ENCODE measurements at regions not wholly inside any gene's neighbourhood (a gene's known extent, or its start where the extent isn't known, plus 50 kb on each side); places are given as distances from the start of the nearest gene placed in this dataset.
A peak's percentile ranks its signal among the peaks of the same experiment; 100 is the strongest.

DNA sequence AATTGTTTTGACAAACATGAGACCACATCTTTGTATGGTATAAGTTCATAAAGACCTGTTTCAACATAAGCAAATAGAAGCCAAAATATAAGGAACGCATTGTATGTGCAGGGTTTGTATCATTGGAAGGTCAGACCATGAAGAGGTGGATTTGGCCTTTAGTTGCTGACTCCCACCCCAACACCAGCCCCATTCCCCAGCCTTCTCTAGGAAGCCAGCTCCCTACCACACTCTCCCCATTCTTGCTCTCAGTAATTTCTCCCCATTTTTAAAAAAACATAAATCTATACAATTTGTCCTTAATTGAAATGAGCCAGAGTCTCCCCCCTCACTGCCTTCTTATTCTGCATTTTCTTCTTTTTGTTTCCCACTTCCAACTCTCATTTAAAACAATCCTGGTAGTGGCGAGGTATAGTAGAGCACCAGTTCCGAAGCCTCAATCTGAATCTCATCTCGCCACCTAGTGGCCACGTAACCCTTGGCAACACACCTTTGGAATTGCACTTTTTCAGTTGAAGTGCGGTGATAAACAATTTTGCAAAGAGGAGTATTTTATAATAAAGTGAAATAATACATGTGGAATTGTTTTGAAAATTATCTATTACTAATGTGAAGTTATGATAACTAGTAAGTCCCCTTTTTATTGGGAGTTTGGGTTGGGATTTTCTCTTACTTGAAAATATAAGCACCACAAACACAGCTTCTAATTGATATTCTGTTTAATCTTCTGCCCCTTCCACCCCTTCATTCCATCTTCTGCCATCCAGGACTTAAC lies 126.6 kb downstream of the ASB9 start:
- Histone ChIP-seq H3K27me3 (no peaks in the 10 kb centered on the region), H3K27ac (peak overlapping the region in 1 of 5 donors; percentile 35), H3K9me3 (no peaks in the 10 kb centered on the region), H3K4me3 (no peak overlapping the region), H3K36me3 (no peaks in the 10 kb centered on the region), H3K4me1 (no peaks in the 10 kb centered on the region)
- DNase-seq = peak; percentile 69 to 80
- intact Hi-C loops (cut with DNase I; ENCODE audit: low total_unique reads) = no loop called here
- 13 to 18% (median 15%) methylated on average over 6 of the region's 6 CpGs for WGBS, 5 donors
- TF ChIP-seq EP300 (IDR thresholded peaks at IDR 0.05) (no peak), POLR2AphosphoS5 (IDR thresholded peaks at IDR 0.05) (no peak), POLR2A (IDR thresholded peaks at IDR 0.05) (no peak)
- TF ChIP-seq, protein P1, sequence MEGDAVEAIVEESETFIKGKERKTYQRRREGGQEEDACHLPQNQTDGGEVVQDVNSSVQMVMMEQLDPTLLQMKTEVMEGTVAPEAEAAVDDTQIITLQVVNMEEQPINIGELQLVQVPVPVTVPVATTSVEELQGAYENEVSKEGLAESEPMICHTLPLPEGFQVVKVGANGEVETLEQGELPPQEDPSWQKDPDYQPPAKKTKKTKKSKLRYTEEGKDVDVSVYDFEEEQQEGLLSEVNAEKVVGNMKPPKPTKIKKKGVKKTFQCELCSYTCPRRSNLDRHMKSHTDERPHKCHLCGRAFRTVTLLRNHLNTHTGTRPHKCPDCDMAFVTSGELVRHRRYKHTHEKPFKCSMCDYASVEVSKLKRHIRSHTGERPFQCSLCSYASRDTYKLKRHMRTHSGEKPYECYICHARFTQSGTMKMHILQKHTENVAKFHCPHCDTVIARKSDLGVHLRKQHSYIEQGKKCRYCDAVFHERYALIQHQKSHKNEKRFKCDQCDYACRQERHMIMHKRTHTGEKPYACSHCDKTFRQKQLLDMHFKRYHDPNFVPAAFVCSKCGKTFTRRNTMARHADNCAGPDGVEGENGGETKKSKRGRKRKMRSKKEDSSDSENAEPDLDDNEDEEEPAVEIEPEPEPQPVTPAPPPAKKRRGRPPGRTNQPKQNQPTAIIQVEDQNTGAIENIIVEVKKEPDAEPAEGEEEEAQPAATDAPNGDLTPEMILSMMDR (IDR thresholded peaks at IDR 0.05) = peak in 5 of 7 experiments; percentile 35 to 72 (median 54)

DNA sequence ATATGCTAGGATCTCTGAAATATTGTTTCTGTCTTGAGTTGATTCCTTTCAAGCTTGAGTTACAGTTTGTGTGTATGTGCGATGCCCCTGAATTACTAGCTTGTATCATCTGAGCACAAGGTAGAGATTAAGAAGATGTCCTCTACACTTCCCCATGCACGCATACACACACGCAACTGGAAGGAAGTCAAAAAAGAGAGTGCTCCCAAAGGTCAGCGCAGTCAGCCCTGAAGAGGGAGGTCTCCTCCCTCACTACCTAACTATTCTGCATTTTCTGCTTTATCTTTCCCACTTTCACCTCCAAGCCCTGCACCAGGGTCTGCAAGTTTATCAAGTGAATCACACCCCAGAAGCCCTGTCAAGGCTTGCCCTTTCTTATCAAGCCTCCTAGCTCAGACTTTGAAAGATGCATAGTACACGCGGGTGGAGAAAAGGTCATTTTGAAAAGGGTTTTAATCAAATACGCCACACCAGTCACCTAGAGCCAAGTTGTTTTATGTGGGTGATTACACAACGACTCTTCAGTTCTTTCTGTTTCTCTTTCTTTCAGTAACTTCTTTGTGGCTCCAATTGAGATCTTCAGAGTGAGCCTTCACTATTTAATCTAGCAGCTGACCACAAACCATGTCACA lies 127.7 kb downstream of the ASB9 start:
- Histone ChIP-seq H3K27me3 (no peaks in the 10 kb centered on the region), H3K36me3 (no peaks in the 10 kb centered on the region), H3K4me3 (no peak overlapping the region), H3K9me3 (no peaks in the 10 kb centered on the region), H3K27ac (peak overlapping the region in 1 of 5 donors; percentile 35), H3K4me1 (no peaks in the 10 kb centered on the region)
- WGBS, 5 donors = 32 to 60% (median 46%) methylated on average over 7 to 8 of the region's 8 CpGs
- TF ChIP-seq, protein P1 (IDR thresholded peaks at IDR 0.05) = no peak
- TF ChIP-seq POLR2A (IDR thresholded peaks at IDR 0.05) (no peak), EP300 (IDR thresholded peaks at IDR 0.05) (no peak), POLR2AphosphoS5 (IDR thresholded peaks at IDR 0.05) (no peak)
- intact Hi-C loops (cut with DNase I; ENCODE audit: low total_unique reads) = no loop called here
- peak in 1 of 2 donors; percentile 40 for DNase-seq

DNA sequence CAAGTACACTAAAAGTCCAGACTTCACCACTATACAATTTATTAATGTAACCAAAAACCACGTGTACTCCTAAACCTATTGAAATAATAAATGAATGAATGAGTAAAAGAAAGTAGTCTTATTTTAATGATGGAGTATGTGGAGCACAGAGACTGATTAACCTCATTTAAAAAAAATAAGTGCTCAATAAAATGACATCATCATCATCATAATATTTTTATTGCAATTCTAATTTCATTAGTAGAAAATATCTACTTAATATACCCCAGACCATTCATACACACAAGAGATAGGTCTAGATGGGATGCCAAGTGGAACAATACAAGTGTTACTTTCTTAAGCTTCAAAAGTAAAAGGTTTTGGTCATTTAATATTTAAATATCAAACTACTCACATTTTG lies 133.1 kb downstream of the ASB9 start:
- H3K9me3 ChIP-seq = no peaks in the 10 kb centered on the region
- no peaks in the 10 kb centered on the region for H3K27me3 ChIP-seq
- H3K4me3 ChIP-seq = no peak overlapping the region
- H3K36me3 ChIP-seq = no peaks in the 10 kb centered on the region
- no peak overlapping the region for H3K27ac ChIP-seq
- no peak for TF ChIP-seq POLR2AphosphoS5 (IDR thresholded peaks at IDR 0.05)
- TF ChIP-seq POLR2A (IDR thresholded peaks at IDR 0.05) = no peak
- no peak for TF ChIP-seq EP300 (IDR thresholded peaks at IDR 0.05)
- TF ChIP-seq, protein P1 (IDR thresholded peaks at IDR 0.05) = no peak
- no peak for DNase-seq
- intact Hi-C loops (cut with DNase I; ENCODE audit: low total_unique reads) = no loop called here
- WGBS, 5 donors = 43 to 76% (median 52%) methylated on average over 1 of the region's 1 CpG
- no peaks in the 10 kb centered on the region for H3K4me1 ChIP-seq

DNA sequence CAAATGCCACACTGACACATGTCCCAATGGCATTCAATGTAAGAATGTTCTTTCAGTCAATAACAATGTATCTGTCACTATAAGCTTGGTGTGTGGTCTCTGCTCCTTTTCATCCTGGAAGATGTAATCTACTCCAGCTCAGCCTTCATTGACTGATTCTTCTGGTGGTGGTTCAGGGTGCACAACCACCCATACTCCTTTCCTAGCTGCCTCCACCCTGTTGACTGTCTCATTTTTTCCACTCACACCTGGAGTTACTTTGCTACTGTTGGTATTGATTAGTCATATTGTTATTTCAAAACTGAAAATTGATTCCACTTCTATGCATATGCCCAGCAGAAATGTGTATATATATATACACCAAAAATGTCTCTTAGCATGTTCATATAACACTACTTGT lies 140.5 kb downstream of the ASB9 start:
- Histone ChIP-seq H3K27me3 (no peaks in the 10 kb centered on the region), H3K9me3 (no peaks in the 10 kb centered on the region), H3K4me1 (no peaks in the 10 kb centered on the region), H3K36me3 (no peaks in the 10 kb centered on the region), H3K4me3 (no peak overlapping the region), H3K27ac (no peak overlapping the region)
- DNase-seq = no peak
- TF ChIP-seq POLR2AphosphoS5 (IDR thresholded peaks at IDR 0.05) (no peak), EP300 (IDR thresholded peaks at IDR 0.05) (no peak), POLR2A (IDR thresholded peaks at IDR 0.05) (no peak)
- TF ChIP-seq, protein P1 (IDR thresholded peaks at IDR 0.05) = no peak
- intact Hi-C loops (cut with DNase I; ENCODE audit: low total_unique reads) = no loop called here

Measured in stomach (tissue), 8 donors.